RWPE1 (cell line): ENCODE measurements at regions not wholly inside any gene's neighbourhood (a gene's known extent, or its start where the extent isn't known, plus 50 kb on each side); places are given as distances from the start of the nearest gene placed in this dataset.
A peak's percentile ranks its signal among the peaks of the same experiment; 100 is the strongest.
"Not testable (repeated sequence)": the region's sequence is repeated elsewhere in the genome, so short reads cannot be mapped to it uniquely, and the experiment has no call there.

Experiments
- CTCF ChIA-PET: fragments of 350-600 bp; sonication (Branson Sonifier 250); formaldehyde crosslinking; extraction: SDS; loops from one replicate; lab custom pipeline; 2021; lab: Yijun Ruan, JAX
- POLR2A ChIA-PET: fragments of 400-600 bp; formaldehyde crosslinking; extraction: SDS; loops from one replicate; lab custom pipeline; 2020; ENCODE audit warnings: antibody characterized with exemption; ENCODE audit not compliant: low non-redundant PET; lab: Yijun Ruan, JAX
- DNase-seq: peaks from one replicate; pipeline ENCODE4 v3.0.0; 2012; ENCODE audit warnings: low spot score
- H3K27ac ChIP-seq: fragments of 450-650 bp; 2 replicates; pipeline ENCODE4 v1.5.1; 2017
- TF ChIP-seq, protein P1 (sequence below): fragments of 450-650 bp; conservative IDR thresholded peaks from 2 replicates; pipeline ENCODE4 v1.5.1; 2017; ENCODE audit warnings: low read depth, mild to moderate bottlenecking

DNA sequence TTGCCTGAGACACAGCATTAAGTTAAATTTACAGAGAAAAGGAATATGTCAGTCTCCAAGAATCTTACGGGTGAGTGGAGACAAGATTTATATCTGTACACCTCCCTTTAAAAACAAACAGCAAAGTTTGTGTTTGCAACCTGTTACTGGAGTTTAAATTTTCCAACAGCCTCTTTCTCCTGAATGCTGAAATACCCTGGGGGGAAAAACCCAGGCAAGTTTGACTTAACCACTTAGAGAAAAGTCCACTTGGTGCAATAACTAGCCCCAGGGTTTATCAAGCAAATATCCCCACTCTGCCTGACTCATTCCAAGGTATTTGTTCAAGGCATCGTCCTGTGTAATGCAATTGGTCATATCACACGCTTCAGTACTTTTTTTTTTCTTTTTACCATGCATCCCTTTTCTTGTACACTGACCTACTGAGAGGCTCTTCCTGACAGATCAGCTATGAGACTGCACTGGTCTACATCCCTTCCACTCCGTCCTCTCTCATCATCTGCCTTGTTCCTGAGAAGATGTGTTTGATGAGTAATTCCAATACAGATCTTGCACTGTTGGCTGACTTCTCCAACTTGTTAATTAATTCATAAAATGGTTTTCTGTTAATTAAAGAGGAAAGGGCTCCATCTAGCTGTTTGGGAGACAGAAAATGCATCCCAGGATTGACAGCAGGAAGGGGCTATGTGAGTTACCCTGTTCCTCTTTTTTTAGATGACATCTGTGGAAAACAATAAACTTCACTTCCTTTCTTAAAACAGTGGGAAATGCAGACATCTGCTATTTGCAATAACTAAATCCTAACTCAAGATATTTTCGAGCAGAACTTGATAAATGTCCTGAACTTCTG lies 212.5 kb upstream of the IRS2 start:
- POLR2A ChIA-PET = no interaction called here
- H3K27ac ChIP-seq = no peak overlapping the region
- peak; percentile 90 for DNase-seq
- TF ChIP-seq, protein P1, sequence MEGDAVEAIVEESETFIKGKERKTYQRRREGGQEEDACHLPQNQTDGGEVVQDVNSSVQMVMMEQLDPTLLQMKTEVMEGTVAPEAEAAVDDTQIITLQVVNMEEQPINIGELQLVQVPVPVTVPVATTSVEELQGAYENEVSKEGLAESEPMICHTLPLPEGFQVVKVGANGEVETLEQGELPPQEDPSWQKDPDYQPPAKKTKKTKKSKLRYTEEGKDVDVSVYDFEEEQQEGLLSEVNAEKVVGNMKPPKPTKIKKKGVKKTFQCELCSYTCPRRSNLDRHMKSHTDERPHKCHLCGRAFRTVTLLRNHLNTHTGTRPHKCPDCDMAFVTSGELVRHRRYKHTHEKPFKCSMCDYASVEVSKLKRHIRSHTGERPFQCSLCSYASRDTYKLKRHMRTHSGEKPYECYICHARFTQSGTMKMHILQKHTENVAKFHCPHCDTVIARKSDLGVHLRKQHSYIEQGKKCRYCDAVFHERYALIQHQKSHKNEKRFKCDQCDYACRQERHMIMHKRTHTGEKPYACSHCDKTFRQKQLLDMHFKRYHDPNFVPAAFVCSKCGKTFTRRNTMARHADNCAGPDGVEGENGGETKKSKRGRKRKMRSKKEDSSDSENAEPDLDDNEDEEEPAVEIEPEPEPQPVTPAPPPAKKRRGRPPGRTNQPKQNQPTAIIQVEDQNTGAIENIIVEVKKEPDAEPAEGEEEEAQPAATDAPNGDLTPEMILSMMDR = no peak
- CTCF ChIA-PET = interaction anchor here (0.6 kb wide), 1 partner anchor 1094 kb away, joined by 4 read pairs; no protein-coding TSS in a partner anchor

DNA sequence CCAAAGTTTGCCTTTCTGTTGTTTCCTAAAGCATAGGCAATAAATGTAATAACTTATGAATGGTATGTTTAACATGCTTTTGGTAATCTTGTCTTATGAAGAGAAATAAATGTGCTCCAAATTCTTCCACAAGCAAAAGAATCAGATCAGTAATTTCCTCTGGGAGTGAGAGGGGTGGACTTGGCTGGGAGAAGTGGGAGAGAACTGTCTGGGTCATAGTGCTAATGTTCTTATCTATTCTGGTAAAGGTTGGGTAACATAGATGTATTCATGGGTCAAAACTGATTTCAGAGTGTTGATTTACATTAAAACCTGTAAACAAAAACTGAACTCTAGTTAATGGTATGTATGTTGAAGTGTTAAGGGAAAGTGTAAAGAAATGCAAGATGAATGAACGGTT lies 211.7 kb upstream of the IRS2 start:
- DNase-seq = no peak
- CTCF ChIA-PET = no interaction called here
- TF ChIP-seq, protein P1 = no peak
- no peak overlapping the region for H3K27ac ChIP-seq
- POLR2A ChIA-PET = no interaction called here

DNA sequence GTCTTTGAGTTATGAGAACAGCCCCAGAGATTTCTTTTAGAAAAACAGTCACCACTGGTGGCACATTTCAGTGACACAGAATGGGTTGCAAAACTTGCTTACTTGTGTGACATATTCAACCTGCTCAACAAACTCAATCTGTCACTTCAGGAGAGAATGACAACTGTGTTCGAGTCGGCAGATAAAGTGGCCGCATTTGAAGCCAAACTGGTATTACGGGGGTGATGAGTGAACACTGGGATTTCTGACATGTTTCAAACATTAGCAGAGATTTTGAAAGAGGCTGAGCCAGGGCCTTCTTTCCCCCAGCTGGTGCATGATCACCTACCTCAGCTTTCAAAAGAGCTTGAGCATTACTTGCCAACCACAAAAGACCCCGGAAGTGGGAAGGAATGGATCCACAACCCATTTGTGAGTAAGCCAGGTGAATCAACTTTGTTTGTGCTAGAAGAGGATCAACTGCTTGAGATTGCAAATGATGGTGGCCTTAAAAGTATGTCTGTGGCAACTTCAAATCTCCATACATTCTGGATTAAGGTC lies 210.7 kb upstream of the IRS2 start:
- DNase-seq, CTCF ChIA-PET, POLR2A ChIA-PET, H3K27ac ChIP-seq: not testable (repeated sequence)

DNA sequence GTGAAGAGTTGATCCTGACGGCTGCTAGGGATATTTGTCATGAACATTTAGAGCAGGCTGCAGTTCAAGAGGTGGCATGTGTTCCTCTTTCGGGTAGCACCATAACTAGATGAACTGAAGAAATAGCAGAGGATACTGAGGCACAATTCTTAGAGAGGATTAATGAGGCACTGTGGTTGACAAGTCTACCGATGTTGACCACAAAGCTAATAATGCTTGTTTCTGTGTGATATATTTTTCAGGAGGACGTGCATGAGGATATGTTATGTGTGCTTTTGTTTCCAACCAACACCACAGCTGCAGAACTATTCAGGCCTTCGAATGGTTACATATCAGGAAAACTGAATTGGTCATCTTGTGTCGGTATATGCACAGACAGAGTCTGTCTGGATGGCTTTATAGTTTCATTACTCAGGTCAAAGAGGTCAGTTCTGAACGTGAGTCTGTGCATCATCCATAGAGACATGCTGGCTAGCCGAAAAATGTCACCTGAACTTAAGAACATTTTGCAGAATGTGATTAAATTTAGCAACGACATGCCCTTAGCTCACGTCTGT lies 210.1 kb upstream of the IRS2 start:
- ChIA-PET POLR2A (no interaction called here), CTCF (interaction anchor here (0.7 kb wide), 1 partner anchor 94 kb away, joined by 3 read pairs; no protein-coding TSS in a partner anchor)
- TF ChIP-seq, protein P1 = no peak
- no peak overlapping the region for H3K27ac ChIP-seq
- DNase-seq = no peak

DNA sequence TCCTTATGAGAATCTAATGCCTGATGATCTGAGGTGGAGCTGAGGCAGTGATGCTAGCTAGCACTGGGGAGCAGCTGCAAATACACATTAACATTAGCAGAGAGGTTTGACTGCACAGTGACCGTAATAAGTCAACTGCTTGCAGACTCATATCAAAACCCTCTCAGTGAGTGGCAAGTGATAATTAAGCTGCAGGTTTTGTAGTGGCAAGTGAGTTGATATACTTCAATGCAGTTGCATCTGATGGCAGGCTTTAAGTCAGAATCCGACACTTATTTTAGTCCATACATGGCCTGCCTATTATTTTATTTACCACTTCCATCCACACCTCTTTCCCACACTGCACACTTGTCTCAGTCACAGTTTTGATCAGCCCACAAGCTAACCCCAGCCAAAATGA lies 209.2 kb upstream of the IRS2 start:
- CTCF ChIA-PET = no interaction called here
- TF ChIP-seq, protein P1 = no peak
- no peak for DNase-seq
- no peak overlapping the region for H3K27ac ChIP-seq
- POLR2A ChIA-PET = no interaction called here

DNA sequence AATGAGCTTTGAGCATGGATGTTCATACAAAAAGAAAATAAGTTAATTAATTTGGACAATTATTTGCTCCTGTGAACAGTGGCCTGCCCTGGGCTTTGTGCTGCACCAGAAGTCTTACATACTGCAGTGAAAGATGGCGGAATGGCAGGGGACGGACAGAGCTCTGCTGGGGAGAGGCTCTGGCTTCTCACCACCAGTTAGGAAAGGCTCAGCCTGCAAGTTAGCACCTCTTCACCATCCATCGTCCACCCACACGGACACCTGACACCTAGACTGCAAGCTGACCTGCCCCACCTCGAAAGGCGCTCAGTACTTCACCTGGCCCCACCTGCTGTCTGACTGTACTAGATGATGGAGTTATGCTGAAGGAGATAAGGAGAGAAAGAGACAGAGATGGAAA lies 203.9 kb upstream of the IRS2 start:
- no peak for DNase-seq
- no peak overlapping the region for H3K27ac ChIP-seq
- TF ChIP-seq, protein P1 = no peak
- CTCF ChIA-PET = no interaction called here
- POLR2A ChIA-PET = no interaction called here

DNA sequence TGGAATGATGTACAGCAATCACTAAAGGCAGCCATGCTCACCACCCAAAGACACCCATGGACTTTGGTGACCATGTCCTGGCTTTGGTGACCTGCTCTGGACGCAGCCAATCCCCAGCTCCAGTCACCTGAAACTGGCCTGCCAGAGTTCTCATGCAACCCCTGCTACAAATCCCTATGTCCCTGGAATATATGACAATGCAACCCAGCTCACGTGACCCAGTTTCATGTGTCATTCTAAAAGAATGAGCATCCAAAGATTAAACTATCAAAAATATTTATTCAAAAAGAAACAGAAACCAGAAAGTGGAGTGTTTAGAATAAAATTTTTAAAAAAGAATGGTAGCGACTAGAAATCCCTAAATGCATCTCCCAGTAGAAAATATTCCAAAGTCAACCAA lies 203.3 kb upstream of the IRS2 start:
- no peak for DNase-seq
- ChIA-PET CTCF (no interaction called here), POLR2A (no interaction called here)
- H3K27ac ChIP-seq = no peak overlapping the region
- TF ChIP-seq, protein P1 = no peak
